ENCODE measurements at regions not wholly inside any gene's neighbourhood (a gene's known extent, or its start where the extent isn't known, plus 50 kb on each side); places are given as distances from the start of the nearest gene placed in this dataset.

DNA sequence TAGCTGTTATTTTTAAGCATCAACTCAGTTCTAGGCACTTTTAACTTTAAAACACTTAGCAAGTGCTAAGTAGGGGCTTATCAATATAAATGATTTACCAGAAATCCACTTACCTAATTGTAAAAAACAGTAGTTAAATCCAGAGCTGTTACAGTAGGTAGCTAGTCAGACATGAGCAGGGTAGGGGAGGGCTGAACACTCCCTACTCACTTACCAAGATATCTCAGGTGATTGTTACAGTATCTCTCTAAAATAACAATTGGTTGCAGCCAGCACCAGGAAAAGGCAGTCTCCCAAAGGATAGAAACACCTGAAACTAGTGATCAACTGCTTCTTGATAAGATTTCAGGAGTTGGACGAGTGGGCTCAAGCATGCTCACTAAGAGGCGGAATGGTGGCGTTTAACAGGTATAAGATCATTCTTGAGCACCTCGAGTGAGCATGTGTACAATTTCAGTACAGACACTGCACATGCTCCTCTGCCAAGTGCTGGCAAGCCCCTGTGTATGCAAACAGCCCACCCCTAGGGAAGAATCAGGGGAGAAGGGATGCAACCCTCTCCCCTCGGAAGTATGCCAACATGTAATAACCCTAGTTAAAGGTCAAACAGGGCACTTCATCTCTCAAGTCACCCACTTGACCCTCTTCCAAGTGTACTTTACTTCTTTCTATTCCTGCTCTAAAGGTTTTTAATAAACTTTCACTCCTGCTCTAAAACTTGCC is 1113.6 kb upstream of the SEL1L start:
- TF ChIP-seq, protein P1, sequence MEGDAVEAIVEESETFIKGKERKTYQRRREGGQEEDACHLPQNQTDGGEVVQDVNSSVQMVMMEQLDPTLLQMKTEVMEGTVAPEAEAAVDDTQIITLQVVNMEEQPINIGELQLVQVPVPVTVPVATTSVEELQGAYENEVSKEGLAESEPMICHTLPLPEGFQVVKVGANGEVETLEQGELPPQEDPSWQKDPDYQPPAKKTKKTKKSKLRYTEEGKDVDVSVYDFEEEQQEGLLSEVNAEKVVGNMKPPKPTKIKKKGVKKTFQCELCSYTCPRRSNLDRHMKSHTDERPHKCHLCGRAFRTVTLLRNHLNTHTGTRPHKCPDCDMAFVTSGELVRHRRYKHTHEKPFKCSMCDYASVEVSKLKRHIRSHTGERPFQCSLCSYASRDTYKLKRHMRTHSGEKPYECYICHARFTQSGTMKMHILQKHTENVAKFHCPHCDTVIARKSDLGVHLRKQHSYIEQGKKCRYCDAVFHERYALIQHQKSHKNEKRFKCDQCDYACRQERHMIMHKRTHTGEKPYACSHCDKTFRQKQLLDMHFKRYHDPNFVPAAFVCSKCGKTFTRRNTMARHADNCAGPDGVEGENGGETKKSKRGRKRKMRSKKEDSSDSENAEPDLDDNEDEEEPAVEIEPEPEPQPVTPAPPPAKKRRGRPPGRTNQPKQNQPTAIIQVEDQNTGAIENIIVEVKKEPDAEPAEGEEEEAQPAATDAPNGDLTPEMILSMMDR (IDR thresholded peaks at IDR 0.05; ENCODE audit: poor library complexity, severe bottlenecking) = no peak
- Histone ChIP-seq H3K27me3 (ENCODE audit: insufficient read depth, poor library complexity, severe bottlenecking) (no peaks in the 10 kb centered on the region), H3K9me3 (ENCODE audit: severe bottlenecking) (no peaks in the 10 kb centered on the region), H3K4me1 (ENCODE audit: insufficient read depth, poor library complexity, severe bottlenecking) (no peaks in the 10 kb centered on the region), H3K27ac (ENCODE audit: poor library complexity, severe bottlenecking) (no peak overlapping the region), H3K36me3 (ENCODE audit: low read depth) (no peaks in the 10 kb centered on the region), H3K4me3 (ENCODE audit: severe bottlenecking) (no peak overlapping the region)
- ATAC-seq (ENCODE audit: low read depth) = no peak
- DNase-seq (ENCODE audit: low spot score) = no peak

DNA sequence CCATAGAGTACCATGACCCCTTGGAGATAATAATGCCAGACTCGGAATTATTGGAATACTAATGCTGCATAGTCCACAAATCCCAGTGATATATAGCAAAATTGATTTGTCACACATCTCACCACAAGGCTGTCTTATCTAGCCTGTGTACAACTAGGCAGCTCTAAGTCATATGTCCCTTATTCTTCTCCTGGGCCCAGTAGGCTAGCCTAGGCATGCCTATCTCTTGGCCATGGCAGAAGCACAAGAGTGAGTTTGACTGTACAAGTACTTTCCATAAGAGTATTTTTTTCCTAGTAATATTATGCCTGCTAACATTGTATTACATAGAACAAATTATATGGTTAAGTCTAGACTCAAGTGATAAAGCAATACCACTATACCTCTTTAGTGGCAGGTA is 1122.1 kb upstream of the SEL1L start:
- Histone ChIP-seq H3K36me3 (ENCODE audit: low read depth) (no peaks in the 10 kb centered on the region), H3K27me3 (ENCODE audit: insufficient read depth, poor library complexity, severe bottlenecking) (no peaks in the 10 kb centered on the region), H3K4me1 (ENCODE audit: insufficient read depth, poor library complexity, severe bottlenecking) (no peaks in the 10 kb centered on the region), H3K9me3 (ENCODE audit: severe bottlenecking) (peaks cover 3% of the 10 kb centered on the region), H3K27ac (ENCODE audit: poor library complexity, severe bottlenecking) (no peak overlapping the region), H3K4me3 (ENCODE audit: severe bottlenecking) (no peak overlapping the region)
- DNase-seq (ENCODE audit: low spot score) (no peak), ATAC-seq (ENCODE audit: low read depth) (no peak)
- TF ChIP-seq, protein P1 (IDR thresholded peaks at IDR 0.05; ENCODE audit: poor library complexity, severe bottlenecking) = no peak

DNA sequence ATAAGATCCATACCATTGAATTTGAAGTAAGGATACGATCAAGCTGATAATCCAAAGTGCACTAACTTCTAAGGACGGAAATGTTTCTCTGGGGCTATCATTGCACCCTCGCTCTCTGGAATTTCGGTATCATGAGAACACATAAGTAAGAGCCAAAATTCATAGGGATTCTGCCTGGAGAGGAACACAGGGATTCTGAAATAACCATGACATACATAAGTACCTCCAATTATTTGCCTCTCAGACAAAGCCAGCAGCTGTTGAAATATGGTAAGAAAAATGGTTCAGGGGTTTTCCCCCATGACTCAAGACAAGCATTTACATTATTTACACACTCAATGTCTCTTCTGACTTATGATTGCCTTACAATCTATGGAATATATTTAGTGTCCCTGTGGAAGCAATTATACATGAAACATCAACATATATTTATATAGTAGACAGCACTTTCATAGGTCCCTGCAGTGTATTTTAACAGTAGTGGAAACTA is 1123.6 kb upstream of the SEL1L start:
- H3K4me3 ChIP-seq (ENCODE audit: severe bottlenecking) = no peak overlapping the region
- peaks cover 5% of the 10 kb centered on the region for H3K9me3 ChIP-seq (ENCODE audit: severe bottlenecking)
- no peak overlapping the region for H3K27ac ChIP-seq (ENCODE audit: poor library complexity, severe bottlenecking)
- H3K27me3 ChIP-seq (ENCODE audit: insufficient read depth, poor library complexity, severe bottlenecking) = no peaks in the 10 kb centered on the region
- DNase-seq (ENCODE audit: low spot score) = no peak
- ATAC-seq (ENCODE audit: low read depth) = no peak
- H3K36me3 ChIP-seq (ENCODE audit: low read depth) = no peaks in the 10 kb centered on the region
- TF ChIP-seq, protein P1 (IDR thresholded peaks at IDR 0.05; ENCODE audit: poor library complexity, severe bottlenecking) = no peak
- H3K4me1 ChIP-seq (ENCODE audit: insufficient read depth, poor library complexity, severe bottlenecking) = no peaks in the 10 kb centered on the region

DNA sequence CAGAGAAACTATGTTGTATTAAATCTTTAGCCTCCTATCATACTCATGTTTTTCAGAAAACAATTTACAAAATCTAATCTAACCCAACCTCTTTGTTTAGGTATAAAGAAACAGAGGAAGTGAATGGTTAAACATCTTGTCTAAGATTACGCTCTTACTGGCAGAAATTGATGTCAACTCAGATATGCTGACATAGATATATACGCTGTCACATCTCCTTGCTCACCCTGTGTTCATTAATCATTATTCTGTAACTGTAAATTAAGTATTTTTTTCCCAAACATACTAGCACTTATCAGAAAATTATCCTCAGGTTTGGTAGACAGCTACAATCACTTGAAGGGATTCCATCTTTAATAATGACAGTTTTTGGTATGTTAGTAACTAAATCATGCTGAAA is 1127.6 kb upstream of the SEL1L start:
- Histone ChIP-seq H3K9me3 (ENCODE audit: severe bottlenecking) (peaks cover 5% of the 10 kb centered on the region), H3K36me3 (ENCODE audit: low read depth) (no peaks in the 10 kb centered on the region), H3K4me3 (ENCODE audit: severe bottlenecking) (no peak overlapping the region)

More for the DNA sequence above, 1127.6 kb upstream of the SEL1L start:
- H3K27me3 ChIP-seq (ENCODE audit: insufficient read depth, poor library complexity, severe bottlenecking) = no peaks in the 10 kb centered on the region
- no peak overlapping the region for H3K27ac ChIP-seq (ENCODE audit: poor library complexity, severe bottlenecking)
- DNase-seq (ENCODE audit: low spot score) = no peak
- TF ChIP-seq, protein P1 (IDR thresholded peaks at IDR 0.05; ENCODE audit: poor library complexity, severe bottlenecking) = no peak
- H3K4me1 ChIP-seq (ENCODE audit: insufficient read depth, poor library complexity, severe bottlenecking) = no peaks in the 10 kb centered on the region
- no peak for ATAC-seq (ENCODE audit: low read depth)

All from RWPE2 (cell line).